GM21447 (cell line): ENCODE measurements at regions not wholly inside any gene's neighbourhood (a gene's known extent, or its start where the extent isn't known, plus 50 kb on each side); places are given as distances from the start of the nearest gene placed in this dataset.

Source experiments
- ATAC-seq: cut with Tn5 transposase; IDR thresholded peaks from one replicate; pipeline ENCODE4 v1.9.1; 2021; ENCODE audit not compliant: unreplicated experiment

DNA sequence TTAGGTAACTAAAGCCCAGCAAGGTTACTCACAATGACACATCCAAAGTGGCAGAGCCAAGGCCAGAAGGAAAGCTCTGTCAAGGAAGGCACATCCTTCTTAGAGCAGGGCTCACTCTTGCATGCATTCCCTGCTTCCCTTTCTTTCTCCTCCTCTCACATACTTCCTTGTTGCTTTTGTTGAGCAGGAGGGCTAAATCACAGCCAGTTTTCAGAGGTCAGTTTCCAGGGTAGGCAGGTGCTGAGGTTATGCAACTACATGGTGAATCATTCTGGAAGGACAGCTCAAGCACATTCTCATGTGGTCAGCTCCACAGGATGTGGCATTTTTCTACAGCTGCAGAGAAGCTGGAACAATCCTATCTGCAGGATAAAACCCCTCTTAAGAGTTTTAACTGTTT is 275.6 kb downstream of the ZNF621 start:
- ATAC-seq = no peak

DNA sequence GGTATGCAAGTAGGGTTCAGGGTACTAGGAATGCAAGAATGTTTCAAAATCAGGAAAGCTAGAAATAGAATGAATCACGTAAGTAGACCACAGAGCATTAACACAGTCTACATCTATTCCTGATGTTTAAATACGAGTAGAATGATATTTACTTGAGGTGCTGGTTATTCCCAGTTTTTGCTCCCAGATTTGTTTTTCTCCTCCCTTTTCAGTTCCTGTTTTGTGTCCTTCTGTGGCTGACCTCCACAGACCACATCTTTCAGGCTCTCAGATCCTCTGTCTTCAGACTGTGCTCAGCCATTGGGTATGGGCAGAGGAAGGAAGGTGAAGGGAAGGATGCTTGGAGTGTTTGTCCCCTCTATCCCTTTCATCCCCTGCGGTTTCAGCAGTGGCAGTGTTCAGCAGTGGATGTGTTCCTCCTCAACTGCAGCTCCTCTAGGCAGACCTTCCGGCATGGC is 276.6 kb downstream of the ZNF621 start:
- no peak for ATAC-seq

DNA sequence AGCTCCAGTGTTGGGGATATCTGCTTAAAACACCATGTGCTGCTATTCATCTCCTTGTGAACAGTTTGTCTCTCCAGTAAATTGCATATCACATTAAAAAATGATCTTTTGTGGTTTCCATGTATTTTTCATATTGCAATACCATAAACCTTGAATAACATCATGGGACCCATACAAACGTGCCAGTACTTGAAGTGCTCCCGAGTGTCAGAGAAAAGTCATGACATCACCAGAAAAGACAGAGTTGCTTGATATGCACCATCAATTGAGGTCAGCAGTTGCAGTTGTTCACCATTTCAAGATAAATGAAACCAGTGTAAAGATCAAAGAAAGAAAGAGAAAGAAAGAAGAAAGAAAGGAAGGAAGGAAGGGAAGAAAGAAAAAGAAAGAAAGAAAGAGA is 278.6 kb downstream of the ZNF621 start:
- ATAC-seq = no peak

DNA sequence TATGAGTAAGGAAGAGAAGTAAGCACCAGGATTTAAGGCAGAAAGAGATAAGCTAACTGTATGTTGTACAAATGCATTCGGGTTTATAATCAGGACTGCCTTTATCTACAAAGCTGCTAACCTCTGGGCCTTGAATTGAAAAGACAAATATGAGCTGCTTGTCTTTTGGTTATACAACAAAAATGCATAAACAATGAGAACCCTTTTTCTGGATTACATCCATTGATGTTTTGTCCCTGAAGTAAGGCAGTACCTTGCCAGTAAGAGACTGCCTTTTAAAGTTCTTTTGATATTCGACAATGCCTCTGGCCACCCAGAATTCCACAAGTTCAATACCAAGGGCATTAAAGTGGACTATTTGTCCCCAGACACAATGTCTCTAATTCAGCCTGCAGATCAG is 280.7 kb downstream of the ZNF621 start:
- ATAC-seq = no peak

DNA sequence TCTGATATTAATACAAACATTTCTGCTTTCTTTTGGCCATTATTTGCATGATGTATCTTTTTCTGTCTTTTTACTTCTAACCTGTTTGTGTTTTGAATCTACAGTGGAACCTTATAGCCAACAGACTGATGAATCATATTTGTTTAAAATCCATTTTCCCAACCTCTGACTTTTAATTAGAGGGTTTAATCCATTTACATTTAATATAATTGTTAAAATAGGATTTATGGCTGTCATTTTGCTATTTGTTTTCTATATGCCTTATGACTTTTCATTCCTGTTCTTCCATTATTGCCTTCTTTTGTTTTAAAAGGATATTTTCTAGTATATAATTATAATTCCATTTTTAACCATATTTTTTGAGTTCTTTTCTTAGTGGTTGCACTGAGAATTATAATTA is 286.1 kb downstream of the ZNF621 start:
- no peak for ATAC-seq

DNA sequence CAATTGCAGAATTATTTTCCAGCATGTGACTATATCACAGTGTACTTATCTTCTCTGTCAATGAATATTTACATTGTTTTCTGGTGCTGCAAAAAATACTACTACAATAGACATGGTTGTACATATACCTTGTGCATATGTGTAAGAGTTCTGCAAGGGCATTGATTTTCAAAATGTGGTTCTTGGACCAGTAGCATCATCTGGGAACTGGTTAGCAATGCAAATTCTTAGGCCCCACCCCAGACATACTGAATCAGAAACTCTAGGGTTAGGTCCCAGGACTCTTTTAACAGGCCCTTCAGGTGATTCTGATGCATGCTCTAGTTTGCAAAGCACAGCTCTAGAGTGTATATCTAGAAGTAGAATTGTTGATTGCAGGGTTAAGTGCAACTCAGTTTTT is 292.3 kb downstream of the ZNF621 start:
- ATAC-seq = no peak

DNA sequence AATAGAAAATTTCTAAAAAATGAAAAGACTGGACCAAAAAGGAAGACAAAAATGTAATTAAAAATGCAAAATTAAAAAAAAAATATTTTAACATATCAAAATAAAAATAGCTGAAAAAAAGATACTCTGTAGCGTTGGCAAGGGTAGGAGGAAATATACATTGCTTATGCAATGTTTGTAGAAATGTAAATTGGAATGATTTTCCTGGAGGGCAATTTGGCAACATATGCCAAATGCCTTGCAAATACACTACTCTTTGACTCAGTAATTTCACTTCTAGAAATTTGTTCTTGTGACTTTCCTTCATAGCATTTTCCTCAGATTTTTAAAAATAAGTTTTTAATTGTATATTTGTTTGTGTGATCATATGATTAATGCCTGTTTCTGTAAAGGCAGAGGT is 296.6 kb downstream of the ZNF621 start:
- no peak for ATAC-seq

DNA sequence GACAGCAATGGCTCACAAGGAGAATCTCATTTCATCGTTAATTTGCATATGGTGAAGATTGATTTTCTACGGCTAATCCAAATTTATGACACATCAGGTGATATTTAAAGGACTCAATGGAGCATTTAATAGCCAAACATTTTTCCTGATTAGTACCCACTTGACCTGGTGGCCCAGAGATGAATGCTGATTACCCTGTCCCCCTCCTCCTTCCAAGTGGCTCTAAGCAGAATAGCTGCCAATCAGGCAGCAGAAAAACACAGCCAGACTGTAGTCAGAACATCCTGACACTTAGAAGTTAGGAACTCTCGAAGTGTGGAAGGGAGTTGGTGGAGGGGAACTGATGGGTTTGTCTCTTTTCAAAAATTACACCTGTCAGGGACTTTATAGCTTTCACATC is 302.5 kb downstream of the ZNF621 start:
- ATAC-seq = no peak

DNA sequence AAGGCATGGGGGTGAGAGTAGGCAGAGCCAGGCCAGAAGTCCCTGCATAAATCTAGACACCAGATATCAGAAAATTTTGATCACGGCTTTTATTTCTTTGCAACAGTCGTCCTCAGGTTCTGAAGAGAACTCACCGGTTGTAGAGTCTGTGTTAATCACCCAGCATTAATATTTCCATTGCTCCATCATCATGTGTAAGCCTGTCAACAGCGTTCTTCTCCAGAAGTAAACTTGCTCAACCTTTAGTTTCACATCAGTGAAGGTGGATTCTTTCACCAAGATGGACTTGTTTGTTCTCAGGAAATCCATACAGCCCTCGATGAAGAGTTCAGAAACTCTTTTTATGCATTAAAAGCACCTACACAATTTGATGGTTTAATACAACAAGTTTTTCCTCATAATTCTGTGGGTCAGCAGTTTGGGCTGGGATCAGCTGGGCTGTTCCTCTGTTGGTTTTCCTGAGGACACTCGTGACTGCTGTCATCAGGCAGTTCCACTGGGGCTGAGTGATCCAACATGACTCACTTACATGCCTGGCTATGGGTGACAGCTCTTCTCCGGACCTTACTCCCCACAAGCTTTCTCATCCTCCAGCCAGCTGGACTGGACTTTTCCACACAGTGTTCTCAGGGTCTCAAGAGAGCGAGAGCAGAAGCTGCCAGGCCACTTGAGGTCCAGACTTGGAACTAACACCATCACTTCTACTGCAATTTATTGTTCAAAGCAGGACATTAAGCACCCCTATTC is 303.4 kb downstream of the ZNF621 start:
- ATAC-seq = no peak

DNA sequence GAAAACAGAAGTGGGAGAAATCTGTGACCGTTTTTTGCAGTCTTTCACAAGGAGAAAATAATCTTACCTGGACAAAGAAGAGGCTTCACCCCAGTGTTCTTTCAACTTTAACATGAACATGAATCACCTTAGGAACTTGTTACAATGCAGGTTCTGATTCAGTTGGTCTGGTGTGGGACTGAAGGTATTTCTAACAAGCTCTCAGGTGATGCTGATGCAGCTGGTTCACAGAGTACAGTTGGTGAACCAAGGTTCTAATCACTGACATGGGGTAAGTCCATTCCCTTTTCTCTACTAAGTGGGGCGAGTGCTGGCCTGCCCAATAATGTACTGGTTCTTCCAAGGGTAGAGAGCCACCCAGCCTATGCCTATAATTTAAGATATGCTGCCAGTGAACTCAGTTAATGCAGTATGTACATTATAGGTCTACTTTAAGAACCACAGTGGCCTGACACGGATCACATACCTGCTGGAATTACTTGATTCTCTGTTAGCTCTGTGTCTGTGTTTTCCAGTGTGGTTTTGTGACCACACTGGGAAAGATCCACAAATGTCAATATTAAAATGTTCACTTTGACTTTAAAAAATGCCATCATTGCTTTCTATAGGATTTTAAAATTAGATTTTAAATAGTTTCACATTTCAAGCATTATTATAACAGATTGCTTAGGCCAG is 304.1 kb downstream of the ZNF621 start:
- no peak for ATAC-seq

DNA sequence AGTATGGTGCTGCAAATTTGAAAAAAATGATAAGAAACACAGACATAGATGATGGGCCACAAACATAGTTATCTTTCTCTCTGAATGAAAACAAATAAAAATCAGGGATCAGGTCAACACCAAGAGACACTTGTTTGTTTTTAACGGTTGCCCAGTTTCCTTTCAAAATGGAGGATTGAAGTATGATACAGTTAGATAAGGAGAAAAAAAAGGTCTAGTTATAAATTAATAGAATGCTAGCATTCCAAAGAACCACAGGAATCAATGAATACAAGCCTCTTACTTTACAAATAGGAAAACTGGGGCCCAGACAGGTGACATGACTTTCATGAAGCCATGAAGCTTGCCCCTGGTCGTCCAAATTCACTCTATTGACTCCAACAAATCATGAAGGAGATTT is 305.1 kb downstream of the ZNF621 start:
- no peak for ATAC-seq

DNA sequence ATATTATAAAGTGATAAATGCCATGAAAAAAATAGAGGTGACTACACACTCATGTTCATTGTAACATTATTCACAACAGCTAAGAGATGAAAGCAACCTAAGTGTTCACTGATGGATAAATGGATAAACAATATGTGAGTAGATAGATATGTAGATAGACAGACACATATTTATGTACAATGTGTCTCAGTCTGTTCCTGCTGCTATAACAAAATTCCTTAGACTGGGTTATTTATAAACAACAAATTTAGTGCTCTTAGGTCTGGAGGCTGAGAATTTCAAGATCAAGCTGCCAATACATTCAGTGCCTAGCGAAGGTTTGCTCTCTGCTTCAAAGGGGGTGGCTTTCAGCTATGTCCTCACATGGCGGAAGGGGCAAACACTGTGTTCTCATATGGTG is 312.5 kb downstream of the ZNF621 start:
- no peak for ATAC-seq

DNA sequence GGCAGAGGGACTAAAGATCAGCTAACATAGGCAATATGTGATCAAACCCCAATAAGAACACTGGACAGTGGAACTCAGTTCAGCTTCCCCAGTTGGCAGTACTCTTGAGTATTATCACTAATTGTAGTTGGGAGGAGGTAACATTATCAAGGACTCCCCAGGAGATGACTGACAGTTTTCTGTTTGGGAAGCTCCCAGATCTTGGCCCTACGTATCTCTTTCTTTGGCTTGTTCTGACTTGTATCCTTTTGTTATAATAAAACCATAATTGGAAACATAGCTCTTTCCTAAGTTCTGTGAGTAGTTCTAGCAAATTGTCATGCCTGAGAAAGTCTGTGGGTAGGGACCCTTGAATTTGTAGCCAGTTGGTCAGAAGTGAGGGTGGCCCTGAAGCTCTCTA is 316.4 kb downstream of the ZNF621 start:
- no peak for ATAC-seq

DNA sequence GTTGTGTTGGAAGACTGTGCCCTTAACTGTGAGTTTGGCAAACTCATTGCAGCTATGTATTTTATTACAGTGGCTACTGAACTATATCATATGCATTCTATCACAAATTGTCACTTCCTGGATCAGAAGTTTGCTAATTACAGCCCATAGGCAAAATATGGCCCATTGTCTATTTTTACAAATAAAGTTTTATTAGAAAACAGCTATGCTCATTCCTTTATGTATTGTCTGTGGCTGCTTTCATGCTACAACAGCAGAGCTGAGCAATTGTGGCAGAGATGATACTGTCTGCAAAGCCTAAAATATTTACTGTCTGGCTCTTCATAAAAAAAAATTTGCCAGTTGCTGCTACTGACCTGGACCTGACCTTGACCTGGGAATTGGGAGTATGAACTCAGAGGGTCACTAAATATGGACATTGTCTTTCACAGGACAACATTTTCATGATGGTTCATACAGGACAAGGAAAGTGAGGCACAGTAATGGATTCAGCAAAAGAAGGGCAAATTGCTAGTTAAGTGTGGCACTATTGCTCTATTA is 316.9 kb downstream of the ZNF621 start:
- no peak for ATAC-seq

DNA sequence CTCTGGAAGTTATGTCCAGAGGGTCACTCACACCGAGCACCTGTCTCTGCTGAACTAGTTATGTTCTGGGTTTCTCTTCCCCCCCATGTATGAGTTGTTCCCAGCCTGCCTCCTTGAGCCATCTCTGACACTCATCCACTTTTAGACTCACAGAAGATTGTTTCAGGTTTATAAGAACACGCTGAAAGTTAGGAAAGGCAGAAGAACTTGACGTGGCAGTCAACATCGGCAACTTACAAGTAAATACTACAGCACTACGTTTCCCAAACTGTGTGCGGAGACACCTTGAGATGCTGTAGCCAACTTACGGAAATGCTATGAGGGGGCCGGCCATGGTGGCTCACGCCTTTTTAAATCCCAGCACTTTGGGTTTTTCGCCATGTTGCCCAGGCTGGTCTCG is 318.0 kb downstream of the ZNF621 start:
- ATAC-seq = no peak

DNA sequence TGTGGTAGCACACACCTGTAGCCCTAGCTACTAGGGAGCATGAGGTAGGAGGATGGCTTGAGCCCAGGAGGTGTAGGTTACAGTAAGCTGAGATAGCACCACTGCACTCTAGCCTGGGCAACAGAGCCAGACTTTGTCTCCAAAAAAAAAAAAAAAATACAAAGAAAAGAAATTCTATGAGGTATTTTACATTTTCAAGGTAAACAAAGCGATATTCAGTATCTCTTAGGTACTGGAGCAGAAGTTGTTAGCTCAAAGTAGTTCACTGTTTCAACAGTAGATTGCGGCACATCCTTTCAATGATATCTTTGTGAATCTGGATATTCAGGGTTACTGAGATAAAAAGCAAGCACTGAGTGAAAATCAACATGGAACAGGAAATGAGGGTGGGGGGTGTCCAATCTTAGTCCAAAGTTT is 318.5 kb downstream of the ZNF621 start:
- no peak for ATAC-seq

DNA sequence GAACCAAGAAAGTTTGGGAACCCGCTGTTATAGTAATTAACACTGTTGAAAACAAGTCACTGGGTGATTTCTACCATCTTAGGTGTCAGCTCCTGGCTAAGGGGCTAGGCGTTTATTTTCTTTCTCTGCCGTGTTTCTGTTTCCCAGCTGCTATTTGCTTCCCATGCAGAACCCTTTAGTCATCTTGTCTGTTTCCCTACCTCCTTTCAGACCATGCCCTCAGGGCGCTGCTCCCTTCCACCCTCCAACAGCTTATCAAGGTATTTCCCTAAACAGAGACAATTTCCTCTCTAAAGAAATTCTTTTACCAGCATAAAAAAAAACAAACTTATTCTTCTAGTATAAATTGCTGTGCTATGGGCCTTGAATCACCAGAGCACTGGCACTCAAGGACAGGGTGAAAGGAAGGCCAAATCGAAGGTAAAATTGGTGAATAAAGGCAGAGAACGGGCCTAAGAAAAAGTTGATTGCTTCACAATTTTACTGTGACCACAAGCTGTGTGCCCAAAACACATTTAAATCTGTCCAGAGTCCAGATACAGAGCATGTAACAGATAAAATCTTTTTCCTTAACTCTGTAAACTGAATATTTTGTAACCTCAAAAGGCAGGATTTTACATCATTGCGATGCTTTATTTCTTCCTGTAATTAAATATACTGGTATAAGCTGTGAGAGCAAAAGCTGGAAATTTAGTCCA is 319.2 kb downstream of the ZNF621 start:
- no peak for ATAC-seq

DNA sequence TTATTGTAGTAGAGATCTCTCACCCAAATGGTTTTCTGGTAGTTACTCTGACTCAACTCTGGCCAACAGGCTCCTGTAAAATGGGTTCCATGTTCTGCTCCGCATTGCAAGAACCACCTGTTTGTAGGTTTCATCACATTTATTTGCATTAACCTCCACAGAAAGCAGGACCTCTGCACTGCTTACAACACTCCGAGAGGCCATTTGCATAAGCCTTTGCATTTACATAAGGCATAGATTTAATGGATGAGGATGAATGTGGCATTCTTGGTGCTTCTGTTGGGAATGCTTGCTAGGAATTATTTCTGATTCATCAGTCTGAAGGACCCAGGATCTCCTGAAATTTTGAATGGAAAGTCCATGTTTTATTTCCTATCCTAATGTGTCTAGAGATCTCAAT is 320.1 kb downstream of the ZNF621 start:
- no peak for ATAC-seq

DNA sequence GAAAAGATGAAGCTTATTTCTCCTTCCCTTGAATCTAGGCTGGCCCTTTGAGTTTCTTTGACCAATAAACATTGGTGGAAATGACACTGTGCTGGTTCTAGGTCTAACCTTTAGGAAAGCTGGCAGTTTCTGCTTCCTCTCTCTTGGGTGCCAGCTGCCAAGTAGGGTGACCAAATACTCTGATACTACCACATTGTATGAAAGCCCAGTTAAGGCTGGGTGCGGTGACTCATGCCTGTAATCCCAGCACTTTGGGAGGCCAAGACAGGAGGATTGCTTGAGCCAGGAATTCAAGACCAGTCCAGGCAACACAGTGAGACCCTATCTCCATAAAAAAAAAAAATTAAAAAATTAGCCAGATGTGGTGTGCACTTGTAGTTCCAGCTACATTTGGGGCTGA is 320.7 kb downstream of the ZNF621 start:
- no peak for ATAC-seq

DNA sequence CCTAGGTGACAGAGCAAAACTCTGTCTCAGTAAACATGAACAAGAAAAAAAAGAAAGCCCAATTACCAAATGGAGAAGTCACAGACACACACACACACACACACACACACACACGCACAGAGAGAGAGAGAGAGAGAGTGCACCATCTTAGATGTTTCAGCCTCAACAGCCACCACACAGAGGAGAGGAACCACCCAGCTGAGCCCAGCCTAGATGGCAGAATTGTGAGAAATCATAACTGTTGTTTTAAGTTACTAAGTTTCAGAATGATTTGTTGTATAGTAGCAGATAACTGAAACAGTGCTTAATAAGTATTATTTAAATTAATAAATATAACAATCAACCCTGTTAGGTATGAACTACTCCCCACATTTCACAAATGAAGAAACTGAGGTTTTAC is 321.2 kb downstream of the ZNF621 start:
- no peak for ATAC-seq

DNA sequence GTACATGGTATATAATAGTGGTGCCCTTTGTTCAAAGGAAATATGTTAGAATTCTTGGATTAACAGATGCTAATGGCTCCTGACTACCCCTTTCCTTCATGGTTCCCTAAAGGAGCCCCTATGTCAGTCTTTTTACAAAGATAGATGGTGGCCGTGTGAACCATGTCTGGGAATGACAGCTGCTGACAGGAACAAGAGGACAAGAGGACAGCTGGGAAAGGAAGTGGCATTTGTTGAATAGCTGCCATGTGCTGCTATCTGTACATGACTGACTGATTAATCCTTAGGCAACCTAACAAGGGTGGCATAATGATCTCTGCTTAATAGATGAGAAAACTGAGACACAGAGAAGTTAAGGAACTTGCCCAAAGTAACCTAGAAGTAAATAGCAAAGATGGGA is 321.7 kb downstream of the ZNF621 start:
- no peak for ATAC-seq

DNA sequence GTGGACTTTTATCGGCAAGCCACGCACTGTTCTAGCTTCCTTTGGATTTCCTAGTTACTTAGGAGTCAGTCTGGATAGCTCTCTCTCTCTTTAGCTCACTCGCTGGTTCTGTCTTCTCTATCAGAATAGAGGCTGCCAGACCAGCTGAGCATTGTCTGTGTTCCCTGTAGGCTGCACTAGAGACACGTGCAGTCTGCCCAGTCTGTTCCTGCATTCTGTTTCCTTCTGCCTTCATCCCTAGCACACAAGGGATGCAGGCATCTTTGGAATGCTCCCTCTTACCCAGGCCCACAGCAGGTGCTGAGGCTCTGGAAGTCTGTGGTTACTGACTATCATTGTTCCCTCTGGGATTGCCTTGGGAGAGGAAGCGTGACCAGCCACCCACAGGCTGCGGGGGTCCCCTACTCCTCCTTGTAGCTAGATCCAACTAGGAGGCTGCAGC is 322.8 kb downstream of the ZNF621 start:
- no peak for ATAC-seq
